Endothelial cell of umbilical vein (primary cell): ENCODE measurements at regions not wholly inside any gene's neighbourhood (a gene's known extent, or its start where the extent isn't known, plus 50 kb on each side); places are given as distances from the start of the nearest gene placed in this dataset.

Experiments used
- CTCF ChIP-seq, 2 donors: IDR thresholded peaks; 1 replicate in 1 of 2; 2 replicates in 1 of 2; pipeline ENCODE4 v1.5.1; 2011; ENCODE audit warnings: low read length in 2 of 2, mild to moderate bottlenecking in 2 of 2, moderate library complexity in 2 of 2, control low read depth in 1 of 2, inconsistent platforms in 1 of 2, low read depth in 1 of 2; ENCODE audit not compliant: insufficient read depth in 1 of 2; ENCODE audit errors: extremely low read depth in 1 of 2
- EZH2 ChIP-seq: IDR thresholded peaks from 2 replicates; pipeline ENCODE4 v1.6.1; 2012; ENCODE audit warnings: borderline replicate concordance, low read depth, mild to moderate bottlenecking, moderate library complexity, low read length, inconsistent platforms; ENCODE audit not compliant: severe bottlenecking
- FOS ChIP-seq: IDR thresholded peaks from 2 replicates; pipeline ENCODE4 v1.6.1; 2011; ENCODE audit warnings: mild to moderate bottlenecking, low read length, moderate library complexity, borderline replicate concordance; ENCODE audit not compliant: insufficient read depth
- JUN ChIP-seq: IDR thresholded peaks from 2 replicates; pipeline ENCODE4 v1.6.1; 2011; ENCODE audit warnings: borderline replicate concordance, low read depth; ENCODE audit not compliant: insufficient read length, insufficient read depth
- POLR2A ChIP-seq: IDR thresholded peaks from 2 replicates; pipeline ENCODE4 v1.6.1; 2012; ENCODE audit warnings: low read depth, mild to moderate bottlenecking, control low read depth, low read length

GRCh38 chr2:41572154-41572553, 475.7 kb upstream of the PKDCC start:
- TF ChIP-seq CTCF (IDR thresholded peaks at IDR 0.05; ENCODE audit: extremely low read depth in 1 of 2, insufficient read depth in 1 of 2, low read depth in 1 of 2, low read length in 2 of 2), result no peak
- TF ChIP-seq JUN, result no peak
- no peak for TF ChIP-seq POLR2A
- TF ChIP-seq EZH2, result no peak
- no peak for TF ChIP-seq FOS
